GM12878 (cell line): ENCODE measurements at regions not wholly inside any gene's neighbourhood (a gene's known extent, or its start where the extent isn't known, plus 50 kb on each side); places are given as distances from the start of the nearest gene placed in this dataset.

ENCODE experiments used
- ATAC-seq: fragments of 200-7000 bp; cut with Tn5 transposase; 3 replicates; pipeline ENCODE4 v1.9.1; 2020; ENCODE audit warnings: mild to moderate bottlenecking, moderate library complexity
- BruUV-seq: library from RNA; stranded (reverse); fragments of 400-500 nt; replicated peaks from 2 replicates; lab custom pipeline; 2021; lab: Mats Ljungman, UMichigan
- CTCF ChIA-PET: fragments of 300-600 bp; sonication (Branson Sonifier 250); formaldehyde crosslinking; extraction: SDS; loops from one replicate; lab custom pipeline; 2021; ENCODE audit warnings: inconsistent platforms; lab: Yijun Ruan, JAX
- POLR2A ChIA-PET: fragments of 350-600 bp; formaldehyde crosslinking; extraction: SDS; loops from one replicate; lab custom pipeline; 2021; ENCODE audit warnings: inconsistent platforms; lab: Charles Lee
- RAD21 ChIA-PET: fragments of 300-600 bp; sonication (Branson Sonifier 250); formaldehyde crosslinking; loops from one replicate; lab custom pipeline; 2023; ENCODE audit warnings: antibody characterized with exemption; ENCODE audit not compliant: unreplicated experiment; lab: Charles Lee
- SMC1A ChIA-PET: fragments of 300-600 bp; sonication (Branson Sonifier 250); formaldehyde crosslinking; loops from one replicate; lab custom pipeline; 2023; ENCODE audit not compliant: unreplicated experiment, uncharacterized antibody; lab: Charles Lee
- DNase-seq: peaks from one replicate; pipeline ENCODE4 v3.0.0-alpha.2; 2011; ENCODE audit warnings: low read depth, low spot score
- FAIRE-seq: peaks from 3 replicates; lab custom pipeline; 2011; peaks lifted over from hg19 to GRCh38; lab: Jason Lieb, UNC
- H2AFZ ChIP-seq: 2 replicates; pipeline ENCODE4 v1.6.0; 2011; ENCODE audit warnings: low read depth, low read length, control low read depth; ENCODE audit not compliant: control insufficient read depth
- H3K27ac ChIP-seq: 2 replicates; pipeline ENCODE4 v1.5.1; 2011; ENCODE audit warnings: control low read depth; ENCODE audit not compliant: control insufficient read depth, insufficient read depth
- H3K27me3 ChIP-seq, 2 experiments: replicated peaks in 1 of 2; 2 replicates each; pipeline versions ENCODE4 v1.6.0 to v1.6.1; 2011; ENCODE audit warnings: low read length in 1 of 2; ENCODE audit not compliant: control insufficient read depth in 2 of 2, insufficient read depth in 2 of 2
- H3K36me3 ChIP-seq, 2 experiments: 2 replicates each; pipeline ENCODE4 v1.5.1; 2011; ENCODE audit warnings: low read length in 1 of 2; ENCODE audit not compliant: control insufficient read depth in 2 of 2, insufficient read depth in 2 of 2
- H3K4me1 ChIP-seq: 2 replicates; pipeline ENCODE4 v1.6.1; 2011; ENCODE audit warnings: mild to moderate bottlenecking, low read length, moderate library complexity, mixed read lengths; ENCODE audit not compliant: control insufficient read depth, insufficient read depth
- H3K4me2 ChIP-seq: 2 replicates; pipeline ENCODE4 v1.6.0; 2011; ENCODE audit warnings: control low read depth; ENCODE audit not compliant: control insufficient read depth, insufficient read depth
- H3K4me3 ChIP-seq: fragments of 200-600 bp; sonication (generic); 2 replicates; pipeline ENCODE4 v1.5.1; 2016
- H3K79me2 ChIP-seq: 2 replicates; pipeline ENCODE4 v1.6.0; 2011; ENCODE audit warnings: low read length; ENCODE audit not compliant: control insufficient read depth, insufficient read depth
- H3K9ac ChIP-seq: 2 replicates; pipeline ENCODE4 v1.8.0; 2011; ENCODE audit warnings: low read length, control low read depth, mixed read lengths; ENCODE audit not compliant: control insufficient read depth, insufficient read depth
- H3K9me3 ChIP-seq: replicated peaks from 3 replicates; pipeline ENCODE4 v1.5.1; 2011; ENCODE audit warnings: mild to moderate bottlenecking, low read length; ENCODE audit not compliant: control insufficient read depth, insufficient read depth
- H4K20me1 ChIP-seq: 2 replicates; pipeline ENCODE4 v1.6.0; 2011; ENCODE audit not compliant: control insufficient read depth, insufficient read depth
- CHD4 ChIP-seq: fragments of 200-600 bp; sonication (generic); IDR thresholded peaks from 2 replicates; pipeline ENCODE4 v1.6.1; 2016; ENCODE audit warnings: mild to moderate bottlenecking
- FOXM1 ChIP-seq: IDR thresholded peaks from 2 replicates; pipeline ENCODE4 v1.6.1; 2012; ENCODE audit warnings: low read depth, mild to moderate bottlenecking, inconsistent platforms, low read length, moderate library complexity
- HCFC1 ChIP-seq: fragments of 150-350 bp; IDR thresholded peaks from 2 replicates; pipeline ENCODE4 v1.6.1; 2014; ENCODE audit warnings: low read length
- HDAC2 ChIP-seq: fragments of 200-600 bp; sonication (generic); IDR thresholded peaks from 2 replicates; pipeline ENCODE4 v1.6.1; 2017
- MEF2A ChIP-seq: IDR thresholded peaks from 2 replicates; pipeline ENCODE4 v1.6.1; 2011; ENCODE audit warnings: low read depth, mild to moderate bottlenecking, low read length, moderate library complexity; ENCODE audit not compliant: insufficient read depth
- PAX8 ChIP-seq: fragments of 450-650 bp; IDR thresholded peaks from 2 replicates; pipeline ENCODE4 v1.6.1; 2017; ENCODE audit warnings: mild to moderate bottlenecking, moderate library complexity
- POLR2AphosphoS2 ChIP-seq: IDR thresholded peaks from 2 replicates; pipeline ENCODE4 v1.6.1; 2011; ENCODE audit warnings: low read depth, mild to moderate bottlenecking, low read length, improper control_type of control experiment, moderate library complexity
- SMC3 ChIP-seq: IDR thresholded peaks from 2 replicates; pipeline ENCODE4 v1.6.1; 2011; ENCODE audit warnings: low read length, improper control_type of control experiment, borderline replicate concordance
- SPI1 ChIP-seq: IDR thresholded peaks from 2 replicates; pipeline ENCODE4 v1.6.1; 2011; ENCODE audit warnings: low read depth, mild to moderate bottlenecking, low read length, moderate library complexity, borderline replicate concordance; ENCODE audit not compliant: insufficient read depth
- STAT3 ChIP-seq: IDR thresholded peaks from 2 replicates; pipeline ENCODE4 v1.6.1; 2011; ENCODE audit warnings: low read depth, low read length, improper control_type of control experiment
- TCF3 ChIP-seq: IDR thresholded peaks from 2 replicates; pipeline ENCODE4 v1.6.1; 2012; ENCODE audit warnings: low read depth, mild to moderate bottlenecking, low read length, borderline replicate concordance; ENCODE audit not compliant: insufficient read depth
- YBX1 ChIP-seq: fragments of 450-650 bp; IDR thresholded peaks from 2 replicates; pipeline ENCODE4 v1.6.1; 2016; ENCODE audit warnings: antibody characterized with exemption
- ZBTB40 ChIP-seq: fragments of 450-650 bp; IDR thresholded peaks from 2 replicates; pipeline ENCODE4 v1.6.1; 2016; ENCODE audit warnings: mild to moderate bottlenecking, moderate library complexity, borderline replicate concordance
- WGBS: methylation state at CpG from one replicate; pipeline ENCODE4 v1.1.6; 2016; ENCODE audit warnings: low lambda C conversion rate; ENCODE audit not compliant: insufficient replicate concordance, insufficient coverage; ENCODE audit errors: missing lambda C conversion rate; 5-methylcytosine and 5-hydroxymethylcytosine counted together
- in situ Hi-C: fragments of 300-500 bp; cut with MboI; formaldehyde crosslinking; loops from 9 replicates; pipeline ENCODE4 v1.14.3; 2018; ENCODE audit warnings: mixed read lengths
- intact Hi-C: fragments of 100-400 bp; cut with micrococcal nuclease; formaldehyde crosslinking; loops from one replicate; pipeline ENCODE4 v1.14.2; 2022; ENCODE audit not compliant: unreplicated experiment
- TF ChIP-seq, protein P1 (sequence below): fragments of 450-650 bp; IDR thresholded peaks from 2 replicates; pipeline ENCODE4 v1.6.1; 2017; ENCODE audit warnings: mild to moderate bottlenecking, moderate library complexity

- TF ChIP-seq TCF3 (no peak), SPI1 (no peak), HCFC1 (no peak), SMC3 (no peak), YBX1 (no peak)
Measured at GRCh38 chr15:57870667-57871066, 164.2 kb downstream of the POLR2M start (continued).

DNA sequence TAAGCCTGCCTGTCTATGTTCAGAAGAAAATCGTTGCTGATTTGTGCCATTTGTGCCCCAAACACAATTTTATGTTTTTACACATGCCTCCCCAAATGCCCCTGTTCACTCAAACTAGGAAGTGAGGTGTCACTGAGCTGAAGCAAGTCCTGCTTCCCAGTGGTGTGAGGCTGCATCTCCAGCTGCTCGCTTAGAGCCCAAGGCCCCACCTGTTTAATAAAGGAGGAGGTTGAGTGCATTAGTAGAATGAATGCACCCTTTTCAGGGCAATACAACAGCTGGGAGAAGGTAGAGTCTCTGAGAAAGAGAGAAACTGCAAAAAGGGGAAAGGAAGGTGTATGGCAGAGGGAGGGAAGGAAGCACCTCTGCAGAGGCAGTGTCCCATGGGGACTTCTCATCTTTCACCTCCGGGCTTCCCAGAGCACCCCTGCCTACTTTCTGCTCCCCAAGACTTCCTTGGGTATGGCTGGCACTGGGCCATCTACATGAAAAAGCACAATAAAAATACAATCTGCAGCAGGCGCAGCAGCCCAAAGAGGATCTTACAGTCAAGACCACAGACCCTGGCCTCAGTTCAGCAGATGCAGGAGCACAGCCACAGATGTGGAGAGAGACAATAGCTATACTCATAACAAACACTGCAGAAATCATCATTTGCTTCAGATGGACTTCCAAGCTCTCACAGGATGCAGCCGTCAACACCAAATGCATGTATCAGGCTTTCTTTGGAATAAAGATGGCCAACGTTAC is 165.9 kb downstream of the POLR2M start:
- no peak for ATAC-seq
- FAIRE-seq = no peak
- Histone ChIP-seq H2AFZ (no peak overlapping the region), H3K9ac (no peak overlapping the region), H3K27ac (no peak overlapping the region), H3K4me1 (no peaks in the 10 kb centered on the region), H4K20me1 (no peaks in the 10 kb centered on the region), H3K27me3 (no peaks in the 10 kb centered on the region), H3K36me3 (no peaks in the 10 kb centered on the region), H3K79me2 (no peaks in the 10 kb centered on the region), H3K9me3 (no peaks in the 10 kb centered on the region; the same call in 2 of the 3 replicates), H3K4me2 (no peak overlapping the region), H3K4me3 (no peak overlapping the region)
- TF ChIP-seq, protein P1, sequence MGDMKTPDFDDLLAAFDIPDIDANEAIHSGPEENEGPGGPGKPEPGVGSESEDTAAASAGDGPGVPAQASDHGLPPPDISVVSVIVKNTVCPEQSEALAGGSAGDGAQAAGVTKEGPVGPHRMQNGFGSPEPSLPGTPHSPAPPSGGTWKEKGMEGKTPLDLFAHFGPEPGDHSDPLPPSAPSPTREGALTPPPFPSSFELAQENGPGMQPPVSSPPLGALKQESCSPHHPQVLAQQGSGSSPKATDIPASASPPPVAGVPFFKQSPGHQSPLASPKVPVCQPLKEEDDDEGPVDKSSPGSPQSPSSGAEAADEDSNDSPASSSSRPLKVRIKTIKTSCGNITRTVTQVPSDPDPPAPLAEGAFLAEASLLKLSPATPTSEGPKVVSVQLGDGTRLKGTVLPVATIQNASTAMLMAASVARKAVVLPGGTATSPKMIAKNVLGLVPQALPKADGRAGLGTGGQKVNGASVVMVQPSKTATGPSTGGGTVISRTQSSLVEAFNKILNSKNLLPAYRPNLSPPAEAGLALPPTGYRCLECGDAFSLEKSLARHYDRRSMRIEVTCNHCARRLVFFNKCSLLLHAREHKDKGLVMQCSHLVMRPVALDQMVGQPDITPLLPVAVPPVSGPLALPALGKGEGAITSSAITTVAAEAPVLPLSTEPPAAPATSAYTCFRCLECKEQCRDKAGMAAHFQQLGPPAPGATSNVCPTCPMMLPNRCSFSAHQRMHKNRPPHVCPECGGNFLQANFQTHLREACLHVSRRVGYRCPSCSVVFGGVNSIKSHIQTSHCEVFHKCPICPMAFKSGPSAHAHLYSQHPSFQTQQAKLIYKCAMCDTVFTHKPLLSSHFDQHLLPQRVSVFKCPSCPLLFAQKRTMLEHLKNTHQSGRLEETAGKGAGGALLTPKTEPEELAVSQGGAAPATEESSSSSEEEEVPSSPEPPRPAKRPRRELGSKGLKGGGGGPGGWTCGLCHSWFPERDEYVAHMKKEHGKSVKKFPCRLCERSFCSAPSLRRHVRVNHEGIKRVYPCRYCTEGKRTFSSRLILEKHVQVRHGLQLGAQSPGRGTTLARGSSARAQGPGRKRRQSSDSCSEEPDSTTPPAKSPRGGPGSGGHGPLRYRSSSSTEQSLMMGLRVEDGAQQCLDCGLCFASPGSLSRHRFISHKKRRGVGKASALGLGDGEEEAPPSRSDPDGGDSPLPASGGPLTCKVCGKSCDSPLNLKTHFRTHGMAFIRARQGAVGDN = no peak
- TF ChIP-seq PAX8 = no peak
- TF ChIP-seq ZBTB40 = no peak
- no peak for TF ChIP-seq CHD4
- TF ChIP-seq STAT3 = no peak
- TF ChIP-seq FOXM1 = no peak
- TF ChIP-seq POLR2AphosphoS2 = no peak
- TF ChIP-seq HDAC2 = no peak
- no peak for TF ChIP-seq MEF2A
- POLR2A ChIA-PET = no interaction called here
- 25% methylated on average over 6 of the region's 6 CpGs for WGBS
- no peak for DNase-seq
- BruUV-seq = no TSS peak
- CTCF ChIA-PET = interaction anchor here (0.6 to 4.1 kb wide), 4 partner anchors 11 to 343 kb away, joined by 3 to 30 read pairs (median 4); no protein-coding TSS in a partner anchor
- intact Hi-C loops = no loop called here
- RAD21 ChIA-PET = no interaction called here
- in situ Hi-C loops = no loop called here
- SMC1A ChIA-PET = no interaction called here
